Adrenal gland (tissue), 5 donors: ENCODE measurements at regions not wholly inside any gene's neighbourhood (a gene's known extent, or its start where the extent isn't known, plus 50 kb on each side); places are given as distances from the start of the nearest gene placed in this dataset.

Experiments used
- CTCF ChIP-seq, 6 experiments: fragments of 450-650 bp in 4 of 6; fragments of 200-600 bp in 2 of 6; sonication (generic) in 1 of 6; IDR thresholded peaks; 1 replicate in 5 of 6; 2 replicates in 1 of 6; pipeline versions ENCODE4 v1.5.1 to v1.8.0; 2016 to 2021; ENCODE audit warnings: antibody characterized with exemption in 6 of 6, mild to moderate bottlenecking in 2 of 6, moderate library complexity in 1 of 6
- POLR2A ChIP-seq, 2 donors: fragments of 450-650 bp; IDR thresholded peaks; one replicate each; pipeline ENCODE4 v1.6.1; 2017; ENCODE audit warnings: antibody characterized with exemption in 2 of 2, mild to moderate bottlenecking in 2 of 2, moderate library complexity in 1 of 2
- donor health status: DM: no; HTN: no; CAD: no.

GRCh38 chr2:236661061-236661761, 91.6 kb downstream of the ACKR3 start:
- TF ChIP-seq POLR2A (IDR thresholded peaks at IDR 0.05) (no peak), CTCF (IDR thresholded peaks at IDR 0.05) (no peak)
